Urothelium cell line (cell line): ENCODE measurements at regions not wholly inside any gene's neighbourhood (a gene's known extent, or its start where the extent isn't known, plus 50 kb on each side); places are given as distances from the start of the nearest gene placed in this dataset.
A peak's percentile ranks its signal among the peaks of the same experiment; 100 is the strongest.

Experiments used
- DNase-seq: peaks from one replicate; pipeline ENCODE4 v3.0.0; 2011; ENCODE audit warnings: low spot score, mixed read lengths
- FAIRE-seq: peaks from 2 replicates; lab custom pipeline; 2011; peaks lifted over from hg19 to GRCh38; lab: Jason Lieb, UNC

- FAIRE-seq (no peak), DNase-seq (no peak)
Observed at GRCh38 chr4:46684041-46684440, 225.0 kb downstream of the COX7B2 start.

GRCh38 chr4:46676364-46676763, 232.7 kb downstream of the COX7B2 start:
- FAIRE-seq (no peak), DNase-seq (peak; percentile 14)

GRCh38 chr4:46674326-46674725, 234.7 kb downstream of the COX7B2 start:
- no peak for FAIRE-seq

GRCh38 chr4:46667790-46668189, 241.3 kb downstream of the COX7B2 start:
- DNase-seq (no peak), FAIRE-seq (no peak)

More at GRCh38 chr4:46674326-46674725, 234.7 kb downstream of the COX7B2 start:
- no peak for DNase-seq

- no peak for DNase-seq
- FAIRE-seq, result no peak
Observed at GRCh38 chr4:46656071-46656470, 253.0 kb downstream of the COX7B2 start.

- DNase-seq (no peak), FAIRE-seq (no peak)
Observed at GRCh38 chr4:46653842-46654241, 255.2 kb downstream of the COX7B2 start.

- DNase-seq, result no peak
- FAIRE-seq, result no peak
Observed at GRCh38 chr4:46649390-46649789, 259.5 kb upstream of the GABRA2 start.

GRCh38 chr4:46648088-46648744, 258.3 kb upstream of the GABRA2 start:
- no peak for FAIRE-seq
- peak; percentile 16 for DNase-seq

- DNase-seq (no peak), FAIRE-seq (no peak)
Observed at GRCh38 chr4:46645126-46645525, 255.2 kb upstream of the GABRA2 start.
